GM19238 (cell line): ENCODE measurements at regions not wholly inside any gene's neighbourhood (a gene's known extent, or its start where the extent isn't known, plus 50 kb on each side); places are given as distances from the start of the nearest gene placed in this dataset.

Experiments
- DNase-seq: peaks from one replicate; pipeline ENCODE4 v3.0.0; 2011; ENCODE audit warnings: low spot score; ENCODE audit not compliant: insufficient read length

DNA sequence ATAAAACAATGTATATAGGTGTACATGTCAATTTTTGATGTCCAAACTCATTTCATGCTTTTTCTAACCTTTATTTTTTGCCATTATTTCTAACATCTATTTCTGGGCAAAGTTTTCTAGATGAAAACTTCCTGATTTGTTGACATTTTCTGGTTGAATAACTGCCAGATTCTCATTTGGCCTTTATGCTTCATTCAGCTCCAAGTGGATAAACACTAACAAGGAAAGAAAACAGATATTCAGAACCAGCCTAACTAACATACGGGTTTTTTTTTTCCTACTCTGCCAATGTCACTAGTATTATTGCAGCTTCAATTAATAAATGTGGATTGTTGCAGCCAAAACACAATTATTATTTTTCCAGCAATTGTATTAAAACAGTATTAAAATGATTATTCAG is 50.9 kb upstream of the RAP1GDS1 start:
- no peak for DNase-seq

DNA sequence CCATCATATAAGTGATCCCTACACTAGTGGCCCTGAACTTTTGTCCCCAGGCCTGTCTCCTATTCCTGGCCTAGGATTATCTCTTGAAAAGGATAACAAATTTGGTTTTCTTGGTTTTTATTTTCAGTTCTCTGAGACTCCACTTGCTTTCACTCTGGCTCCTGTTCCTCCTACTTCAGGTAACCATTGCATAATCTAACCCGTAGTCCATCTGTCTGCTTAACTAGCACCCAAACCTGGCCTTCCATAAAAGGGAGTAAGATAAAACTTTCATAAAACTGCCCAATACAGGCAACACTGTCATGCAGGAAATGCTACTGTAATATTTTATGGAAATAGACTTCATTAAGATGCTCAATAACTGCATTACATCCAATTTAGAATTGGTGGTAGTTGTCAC is 52.1 kb upstream of the RAP1GDS1 start:
- DNase-seq, result no peak

DNA sequence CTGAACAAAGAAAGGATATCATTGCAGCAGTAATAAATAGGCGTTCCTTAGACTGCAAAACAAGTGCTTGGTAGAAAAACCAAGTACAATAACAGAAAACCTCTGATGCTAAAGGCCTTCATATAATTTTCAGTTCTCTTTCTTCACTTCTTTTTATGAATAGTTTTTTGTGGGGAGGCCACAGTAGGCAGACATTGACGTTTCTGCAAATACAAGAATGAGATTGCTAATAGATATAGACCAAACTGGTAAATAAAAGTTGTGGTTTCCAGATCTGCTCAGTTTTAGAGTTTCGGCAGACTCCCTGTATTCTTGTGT is 57.0 kb upstream of the RAP1GDS1 start:
- DNase-seq, result no peak

DNA sequence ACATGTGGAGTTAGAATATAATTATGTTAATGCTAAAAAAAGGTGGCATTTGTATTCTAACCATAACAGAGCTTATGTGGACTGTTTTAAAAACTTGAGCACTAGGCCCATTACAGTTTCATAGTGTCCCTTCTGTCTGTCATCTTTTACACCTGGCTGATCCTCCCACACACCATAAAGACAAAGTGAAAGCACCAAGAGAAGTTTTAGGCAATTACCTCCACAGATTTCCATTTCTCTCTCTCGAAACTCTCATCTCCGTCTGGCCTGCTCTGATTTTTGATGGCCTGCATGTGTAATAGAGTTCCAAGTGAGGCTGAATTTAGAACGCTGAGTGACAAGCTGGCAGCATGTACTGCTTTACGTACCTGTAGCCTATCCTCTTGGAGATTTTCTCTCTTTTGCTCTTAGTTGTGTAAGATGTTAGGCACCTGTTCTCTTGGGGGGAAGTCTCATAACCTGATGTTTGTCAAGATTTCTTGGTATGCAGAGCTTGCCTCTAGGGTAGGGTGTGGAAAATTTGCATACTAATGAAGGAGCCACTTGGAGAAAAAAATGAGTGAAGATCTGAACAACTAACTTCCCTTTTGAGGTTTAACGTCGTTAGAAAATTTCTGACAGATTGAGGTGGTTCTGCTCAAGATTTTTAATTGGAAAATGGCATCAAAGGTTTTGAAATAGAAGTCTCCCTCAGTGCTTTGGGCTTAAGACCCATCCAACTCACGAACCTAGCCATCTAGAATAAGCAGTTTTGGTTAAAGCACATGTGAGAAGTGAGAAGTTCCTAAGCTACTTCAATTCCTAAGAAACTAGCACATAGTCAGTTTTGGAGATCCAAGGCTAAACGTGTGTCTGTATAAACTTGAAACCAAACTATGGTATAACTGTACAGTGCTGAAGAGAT is 57.6 kb upstream of the RAP1GDS1 start:
- peak; percentile 27 for DNase-seq

DNA sequence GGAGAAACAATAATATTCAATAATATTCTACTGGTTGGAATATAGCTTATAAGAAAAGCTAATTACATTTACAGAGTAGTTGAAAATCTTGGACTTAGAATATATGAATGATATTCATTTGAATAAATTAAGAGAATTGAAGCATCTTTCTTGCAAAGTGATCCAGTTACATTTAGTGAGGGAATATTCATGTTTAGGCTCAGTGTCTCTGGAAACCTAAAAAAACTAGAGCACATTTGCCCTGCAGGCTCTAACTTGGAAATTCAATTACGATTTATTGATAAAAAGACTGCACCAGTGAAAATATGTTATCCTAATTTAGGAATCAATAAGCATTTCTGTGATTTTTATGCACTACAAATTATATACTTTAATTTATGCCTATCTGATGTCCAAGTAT is 58.3 kb upstream of the RAP1GDS1 start:
- DNase-seq, result no peak

DNA sequence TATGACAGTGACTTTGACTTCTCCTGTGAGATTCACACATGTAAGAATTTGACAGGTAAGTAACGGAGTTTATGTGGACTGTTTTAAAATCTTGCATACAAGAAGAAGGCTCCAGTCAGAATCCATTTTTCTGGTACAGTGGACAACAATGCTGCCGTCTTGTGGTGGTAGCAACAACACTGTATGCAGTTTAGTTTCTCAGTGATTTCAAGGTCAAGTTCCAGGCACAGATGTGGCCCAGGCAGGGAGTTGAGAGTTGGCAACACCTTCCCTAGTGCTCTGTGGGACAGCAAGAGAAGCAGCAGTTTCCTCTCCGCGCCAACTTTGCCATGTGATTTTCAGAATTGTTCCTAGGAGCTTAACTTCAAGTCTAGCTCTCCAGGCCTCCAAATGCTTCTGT is 56.0 kb upstream of the STPG2 start:
- DNase-seq, result no peak

DNA sequence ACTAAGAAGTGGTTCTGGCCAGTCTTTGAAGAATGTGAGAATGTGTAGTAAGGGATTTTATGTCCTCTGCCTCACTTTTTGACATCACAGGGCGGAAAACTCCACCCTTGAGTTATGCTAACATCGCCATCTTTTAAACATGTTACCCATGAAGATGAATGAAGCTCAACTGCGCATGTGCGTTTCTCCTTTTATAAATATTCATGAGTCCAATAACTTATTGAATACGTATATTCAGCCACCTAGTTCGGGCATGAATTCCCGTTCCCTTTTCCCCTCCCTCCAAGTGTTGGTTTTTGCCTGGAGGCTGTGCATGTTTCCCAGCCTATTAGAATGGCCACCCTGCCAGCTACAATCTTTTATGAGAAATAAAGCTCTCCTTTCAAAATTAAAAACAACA is 51.7 kb upstream of the STPG2 start:
- no peak for DNase-seq

DNA sequence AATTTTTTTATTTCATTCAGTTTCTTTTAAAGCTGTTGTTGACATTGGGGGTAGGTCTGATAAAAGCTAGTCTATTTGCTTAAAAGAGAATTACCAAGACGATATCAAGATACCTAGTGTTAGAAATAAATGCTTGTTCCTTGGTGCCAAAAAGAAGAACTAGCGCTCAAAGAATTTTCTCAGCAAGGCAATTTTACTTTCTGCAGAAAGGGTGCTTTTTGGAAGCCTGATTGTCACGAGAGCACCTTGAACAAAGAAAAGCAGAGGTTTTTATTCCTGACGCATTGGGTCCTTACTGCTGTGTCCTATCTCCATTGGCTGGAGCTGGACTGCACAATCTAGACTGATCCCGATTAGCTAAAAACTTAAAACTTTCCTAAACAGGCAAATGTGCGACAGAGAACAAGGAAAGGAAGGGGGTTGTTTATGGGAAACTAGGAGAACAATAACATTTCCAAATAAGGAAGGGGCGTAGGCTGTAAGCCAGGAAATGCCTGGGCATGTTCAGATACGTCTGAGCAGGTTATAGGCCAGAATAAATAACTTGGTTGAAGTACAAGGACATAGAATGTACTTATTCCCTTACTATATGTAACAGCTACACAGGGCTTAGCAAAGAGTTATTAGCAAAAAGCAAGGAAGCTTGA is 50.3 kb upstream of the STPG2 start:
- DNase-seq, result no peak
